GM12878 (cell line): ENCODE measurements at regions not wholly inside any gene's neighbourhood (a gene's known extent, or its start where the extent isn't known, plus 50 kb on each side); places are given as distances from the start of the nearest gene placed in this dataset.

Experiments
- ATAC-seq: fragments of 200-7000 bp; cut with Tn5 transposase; 3 replicates; pipeline ENCODE4 v1.9.1; 2020; ENCODE audit warnings: mild to moderate bottlenecking, moderate library complexity
- BruUV-seq: library from RNA; stranded (reverse); fragments of 400-500 nt; replicated peaks from 2 replicates; lab custom pipeline; 2021; lab: Mats Ljungman, UMichigan
- CTCF ChIA-PET: fragments of 300-600 bp; sonication (Branson Sonifier 250); formaldehyde crosslinking; extraction: SDS; loops from one replicate; lab custom pipeline; 2021; ENCODE audit warnings: inconsistent platforms; lab: Yijun Ruan, JAX
- POLR2A ChIA-PET: fragments of 350-600 bp; formaldehyde crosslinking; extraction: SDS; loops from one replicate; lab custom pipeline; 2021; ENCODE audit warnings: inconsistent platforms; lab: Charles Lee
- RAD21 ChIA-PET: fragments of 300-600 bp; sonication (Branson Sonifier 250); formaldehyde crosslinking; loops from one replicate; lab custom pipeline; 2023; ENCODE audit warnings: antibody characterized with exemption; ENCODE audit not compliant: unreplicated experiment; lab: Charles Lee
- SMC1A ChIA-PET: fragments of 300-600 bp; sonication (Branson Sonifier 250); formaldehyde crosslinking; loops from one replicate; lab custom pipeline; 2023; ENCODE audit not compliant: unreplicated experiment, uncharacterized antibody; lab: Charles Lee
- DNase-seq: peaks from one replicate; pipeline ENCODE4 v3.0.0-alpha.2; 2011; ENCODE audit warnings: low read depth, low spot score
- FAIRE-seq: peaks from 3 replicates; lab custom pipeline; 2011; peaks lifted over from hg19 to GRCh38; lab: Jason Lieb, UNC
- H2AFZ ChIP-seq: 2 replicates; pipeline ENCODE4 v1.6.0; 2011; ENCODE audit warnings: low read depth, low read length, control low read depth; ENCODE audit not compliant: control insufficient read depth
- H3K27ac ChIP-seq: 2 replicates; pipeline ENCODE4 v1.5.1; 2011; ENCODE audit warnings: control low read depth; ENCODE audit not compliant: control insufficient read depth, insufficient read depth
- H3K27me3 ChIP-seq, 2 experiments: replicated peaks in 1 of 2; 2 replicates each; pipeline versions ENCODE4 v1.6.0 to v1.6.1; 2011; ENCODE audit warnings: low read length in 1 of 2; ENCODE audit not compliant: control insufficient read depth in 2 of 2, insufficient read depth in 2 of 2
- H3K36me3 ChIP-seq, 2 experiments: 2 replicates each; pipeline ENCODE4 v1.5.1; 2011; ENCODE audit warnings: low read length in 1 of 2; ENCODE audit not compliant: control insufficient read depth in 2 of 2, insufficient read depth in 2 of 2
- H3K4me1 ChIP-seq: 2 replicates; pipeline ENCODE4 v1.6.1; 2011; ENCODE audit warnings: mild to moderate bottlenecking, low read length, moderate library complexity, mixed read lengths; ENCODE audit not compliant: control insufficient read depth, insufficient read depth
- H3K4me2 ChIP-seq: 2 replicates; pipeline ENCODE4 v1.6.0; 2011; ENCODE audit warnings: control low read depth; ENCODE audit not compliant: control insufficient read depth, insufficient read depth
- H3K4me3 ChIP-seq: fragments of 200-600 bp; sonication (generic); 2 replicates; pipeline ENCODE4 v1.5.1; 2016
- H3K79me2 ChIP-seq: 2 replicates; pipeline ENCODE4 v1.6.0; 2011; ENCODE audit warnings: low read length; ENCODE audit not compliant: control insufficient read depth, insufficient read depth
- H3K9ac ChIP-seq: 2 replicates; pipeline ENCODE4 v1.8.0; 2011; ENCODE audit warnings: low read length, control low read depth, mixed read lengths; ENCODE audit not compliant: control insufficient read depth, insufficient read depth
- H3K9me3 ChIP-seq: replicated peaks from 3 replicates; pipeline ENCODE4 v1.5.1; 2011; ENCODE audit warnings: mild to moderate bottlenecking, low read length; ENCODE audit not compliant: control insufficient read depth, insufficient read depth
- H4K20me1 ChIP-seq: 2 replicates; pipeline ENCODE4 v1.6.0; 2011; ENCODE audit not compliant: control insufficient read depth, insufficient read depth
- BACH1 ChIP-seq: fragments of 450-650 bp; IDR thresholded peaks from 2 replicates; pipeline ENCODE4 v1.6.1; 2017; ENCODE audit warnings: mild to moderate bottlenecking, borderline replicate concordance
- ESRRA ChIP-seq: IDR thresholded peaks from 2 replicates; pipeline ENCODE4 v1.6.1; 2012; ENCODE audit warnings: mild to moderate bottlenecking, low read length, improper control_type of control experiment
- HCFC1 ChIP-seq: fragments of 150-350 bp; IDR thresholded peaks from 2 replicates; pipeline ENCODE4 v1.6.1; 2014; ENCODE audit warnings: low read length
- HDGF ChIP-seq: fragments of 450-650 bp; IDR thresholded peaks from 2 replicates; pipeline ENCODE4 v1.6.1; 2016; ENCODE audit warnings: antibody characterized with exemption
- MAX ChIP-seq: IDR thresholded peaks from 2 replicates; pipeline ENCODE4 v1.6.1; 2012; ENCODE audit warnings: low read depth, low read length, improper control_type of control experiment
- MEF2B ChIP-seq: fragments of 450-650 bp; IDR thresholded peaks from 2 replicates; pipeline ENCODE4 v1.6.1; 2018; ENCODE audit warnings: mild to moderate bottlenecking, moderate library complexity; ENCODE audit not compliant: partially characterized antibody, poor library complexity, severe bottlenecking
- MYB ChIP-seq: fragments of 150-350 bp; IDR thresholded peaks from 2 replicates; pipeline ENCODE4 v1.6.1; 2014; ENCODE audit warnings: mild to moderate bottlenecking, low read depth, low read length, borderline replicate concordance
- MYC ChIP-seq: IDR thresholded peaks from 2 replicates; pipeline ENCODE4 v1.6.1; 2011; ENCODE audit warnings: mild to moderate bottlenecking, low read length, moderate library complexity, inconsistent platforms; ENCODE audit not compliant: insufficient read depth, insufficient replicate concordance, insufficient read length, severe bottlenecking
- NFXL1 ChIP-seq: fragments of 450-650 bp; IDR thresholded peaks from 2 replicates; pipeline ENCODE4 v1.6.1; 2017; ENCODE audit warnings: antibody characterized with exemption, mild to moderate bottlenecking, borderline replicate concordance
- PML ChIP-seq: IDR thresholded peaks from 2 replicates; pipeline ENCODE4 v1.6.1; 2012; ENCODE audit warnings: low read length, inconsistent platforms
- RB1 ChIP-seq: fragments of 450-650 bp; formaldehyde crosslinking; IDR thresholded peaks from 2 replicates; pipeline ENCODE4 v1.6.1; 2017; ENCODE audit warnings: mild to moderate bottlenecking, borderline replicate concordance
- SUPT20H ChIP-seq: IDR thresholded peaks from 2 replicates; pipeline ENCODE4 v1.6.1; 2011; ENCODE audit warnings: low read depth, mild to moderate bottlenecking, low read length, moderate library complexity, borderline replicate concordance; ENCODE audit not compliant: control insufficient read depth
- SUZ12 ChIP-seq: fragments of 200-600 bp; sonication (generic); IDR thresholded peaks from one replicate; pipeline ENCODE4 v1.6.1; 2018; ENCODE audit warnings: antibody characterized with exemption, mild to moderate bottlenecking; ENCODE audit not compliant: unreplicated experiment
- ZNF217 ChIP-seq: fragments of 450-650 bp; IDR thresholded peaks from 2 replicates; pipeline ENCODE4 v1.6.1; 2017; ENCODE audit warnings: antibody characterized with exemption, mild to moderate bottlenecking
- WGBS: methylation state at CpG from one replicate; pipeline ENCODE4 v1.1.6; 2016; ENCODE audit warnings: low lambda C conversion rate; ENCODE audit not compliant: insufficient replicate concordance, insufficient coverage; ENCODE audit errors: missing lambda C conversion rate; 5-methylcytosine and 5-hydroxymethylcytosine counted together
- in situ Hi-C: fragments of 300-500 bp; cut with MboI; formaldehyde crosslinking; loops from 9 replicates; pipeline ENCODE4 v1.14.3; 2018; ENCODE audit warnings: mixed read lengths
- intact Hi-C: fragments of 100-400 bp; cut with micrococcal nuclease; formaldehyde crosslinking; loops from one replicate; pipeline ENCODE4 v1.14.2; 2022; ENCODE audit not compliant: unreplicated experiment
- TF ChIP-seq, protein P1 (sequence below): IDR thresholded peaks from 2 replicates; pipeline ENCODE4 v1.6.1; 2012; ENCODE audit warnings: improper control_type of control experiment, low read depth, low read length; ENCODE audit not compliant: insufficient replicate concordance

- no peaks in the 10 kb centered on the region for H3K36me3 ChIP-seq
- SMC1A ChIA-PET: no interaction called here
- H4K20me1 ChIP-seq: no peaks in the 10 kb centered on the region
- RAD21 ChIA-PET: no interaction called here
- H3K4me1 ChIP-seq: no peaks in the 10 kb centered on the region
- no peak overlapping the region for H2AFZ ChIP-seq
- H3K27me3 ChIP-seq: no peaks in the 10 kb centered on the region
- H3K79me2 ChIP-seq: no peaks in the 10 kb centered on the region
- DNase-seq: no peak
- no peak overlapping the region for H3K27ac ChIP-seq
- 38% methylated on average over 7 of the region's 7 CpGs for WGBS
- POLR2A ChIA-PET: no interaction called here
- TF ChIP-seq MAX (no peak), SUPT20H (no peak), HCFC1 (no peak), MYB (no peak), ZNF217 (no peak), NFXL1 (no peak), MEF2B (no peak), MYC (no peak), BACH1 (no peak), SUZ12 (no peak), HDGF (no peak), ESRRA (no peak), RB1 (no peak), PML (no peak)
- TF ChIP-seq, protein P1, sequence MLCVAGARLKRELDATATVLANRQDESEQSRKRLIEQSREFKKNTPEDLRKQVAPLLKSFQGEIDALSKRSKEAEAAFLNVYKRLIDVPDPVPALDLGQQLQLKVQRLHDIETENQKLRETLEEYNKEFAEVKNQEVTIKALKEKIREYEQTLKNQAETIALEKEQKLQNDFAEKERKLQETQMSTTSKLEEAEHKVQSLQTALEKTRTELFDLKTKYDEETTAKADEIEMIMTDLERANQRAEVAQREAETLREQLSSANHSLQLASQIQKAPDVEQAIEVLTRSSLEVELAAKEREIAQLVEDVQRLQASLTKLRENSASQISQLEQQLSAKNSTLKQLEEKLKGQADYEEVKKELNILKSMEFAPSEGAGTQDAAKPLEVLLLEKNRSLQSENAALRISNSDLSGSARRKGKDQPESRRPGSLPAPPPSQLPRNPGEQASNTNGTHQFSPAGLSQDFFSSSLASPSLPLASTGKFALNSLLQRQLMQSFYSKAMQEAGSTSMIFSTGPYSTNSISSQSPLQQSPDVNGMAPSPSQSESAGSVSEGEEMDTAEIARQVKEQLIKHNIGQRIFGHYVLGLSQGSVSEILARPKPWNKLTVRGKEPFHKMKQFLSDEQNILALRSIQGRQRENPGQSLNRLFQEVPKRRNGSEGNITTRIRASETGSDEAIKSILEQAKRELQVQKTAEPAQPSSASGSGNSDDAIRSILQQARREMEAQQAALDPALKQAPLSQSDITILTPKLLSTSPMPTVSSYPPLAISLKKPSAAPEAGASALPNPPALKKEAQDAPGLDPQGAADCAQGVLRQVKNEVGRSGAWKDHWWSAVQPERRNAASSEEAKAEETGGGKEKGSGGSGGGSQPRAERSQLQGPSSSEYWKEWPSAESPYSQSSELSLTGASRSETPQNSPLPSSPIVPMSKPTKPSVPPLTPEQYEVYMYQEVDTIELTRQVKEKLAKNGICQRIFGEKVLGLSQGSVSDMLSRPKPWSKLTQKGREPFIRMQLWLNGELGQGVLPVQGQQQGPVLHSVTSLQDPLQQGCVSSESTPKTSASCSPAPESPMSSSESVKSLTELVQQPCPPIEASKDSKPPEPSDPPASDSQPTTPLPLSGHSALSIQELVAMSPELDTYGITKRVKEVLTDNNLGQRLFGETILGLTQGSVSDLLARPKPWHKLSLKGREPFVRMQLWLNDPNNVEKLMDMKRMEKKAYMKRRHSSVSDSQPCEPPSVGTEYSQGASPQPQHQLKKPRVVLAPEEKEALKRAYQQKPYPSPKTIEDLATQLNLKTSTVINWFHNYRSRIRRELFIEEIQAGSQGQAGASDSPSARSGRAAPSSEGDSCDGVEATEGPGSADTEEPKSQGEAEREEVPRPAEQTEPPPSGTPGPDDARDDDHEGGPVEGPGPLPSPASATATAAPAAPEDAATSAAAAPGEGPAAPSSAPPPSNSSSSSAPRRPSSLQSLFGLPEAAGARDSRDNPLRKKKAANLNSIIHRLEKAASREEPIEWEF: no peak
- TF ChIP-seq, all 136 proteins: peak for 0
- Histone ChIP-seq H3K4me3 (no peak overlapping the region), H3K9me3 (no peaks in the 10 kb centered on the region), H3K9ac (no peak overlapping the region), H3K4me2 (no peak overlapping the region)
- intact Hi-C loops (no loop called here), in situ Hi-C loops (no loop called here)
- ATAC-seq (no peak), FAIRE-seq (no peak)
- BruUV-seq: no TSS peak
- CTCF ChIA-PET: no interaction called here
Measured at GRCh38 chr5:2130361-2130760, 247.6 kb upstream of the IRX4 start.
